CMK (cell line): ENCODE measurements at regions not wholly inside any gene's neighbourhood (a gene's known extent, or its start where the extent isn't known, plus 50 kb on each side); places are given as distances from the start of the nearest gene placed in this dataset.

ENCODE experiments used
- DNase-seq: peaks from one replicate; pipeline ENCODE4 v3.0.0-alpha.2; 2010; ENCODE audit warnings: low read depth

- no peak for DNase-seq
Measured at GRCh38 chr18:79579807-79580497, 99.7 kb upstream of the CTDP1 start.

GRCh38 chr18:79580498-79581171 is 99.0 kb upstream of the CTDP1 start:
- no peak for DNase-seq

GRCh38 chr18:79581406-79581805 is 98.2 kb upstream of the CTDP1 start:
- DNase-seq, result no peak

GRCh38 chr18:79581911-79582310 is 97.7 kb upstream of the CTDP1 start:
- DNase-seq, result no peak

DNA sequence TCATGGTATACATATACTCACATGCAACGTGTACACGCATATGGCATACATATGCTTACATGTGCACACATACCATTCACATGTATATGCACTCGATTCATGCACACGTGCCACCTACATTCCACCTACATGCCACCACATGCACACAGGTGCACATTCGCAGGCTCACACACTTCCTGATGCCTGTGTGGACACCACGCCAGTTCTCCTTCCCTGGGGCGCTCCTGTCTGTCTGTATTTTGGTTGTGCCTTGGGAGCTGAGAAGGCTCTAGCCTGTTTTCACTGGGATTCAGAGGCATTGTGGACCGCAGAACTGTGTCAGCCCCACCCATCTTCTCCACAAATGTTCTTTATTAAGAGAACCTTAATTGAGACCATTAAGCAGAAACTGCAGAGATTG is 96.6 kb upstream of the CTDP1 start:
- no peak for DNase-seq

DNA sequence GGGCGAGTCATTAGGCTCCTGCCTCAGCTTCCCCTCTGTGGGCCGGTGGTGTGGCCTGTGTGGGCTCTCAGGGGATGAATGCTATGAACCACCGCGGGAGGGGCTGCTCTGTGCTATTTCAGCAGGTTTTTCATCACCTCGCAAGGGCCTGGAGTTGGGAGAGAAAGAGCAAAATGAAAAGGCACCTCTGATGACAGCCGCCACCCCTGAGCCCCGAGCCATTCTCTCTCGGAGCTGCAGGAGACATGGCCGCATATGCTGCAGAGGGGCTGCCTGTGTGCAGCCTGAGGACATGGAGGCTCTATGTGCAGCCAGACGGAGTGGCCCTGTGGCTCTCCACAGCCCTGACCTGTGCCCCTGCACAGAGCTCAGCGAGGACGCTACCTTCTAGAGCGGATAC is 96.2 kb upstream of the CTDP1 start:
- DNase-seq, result no peak

DNA sequence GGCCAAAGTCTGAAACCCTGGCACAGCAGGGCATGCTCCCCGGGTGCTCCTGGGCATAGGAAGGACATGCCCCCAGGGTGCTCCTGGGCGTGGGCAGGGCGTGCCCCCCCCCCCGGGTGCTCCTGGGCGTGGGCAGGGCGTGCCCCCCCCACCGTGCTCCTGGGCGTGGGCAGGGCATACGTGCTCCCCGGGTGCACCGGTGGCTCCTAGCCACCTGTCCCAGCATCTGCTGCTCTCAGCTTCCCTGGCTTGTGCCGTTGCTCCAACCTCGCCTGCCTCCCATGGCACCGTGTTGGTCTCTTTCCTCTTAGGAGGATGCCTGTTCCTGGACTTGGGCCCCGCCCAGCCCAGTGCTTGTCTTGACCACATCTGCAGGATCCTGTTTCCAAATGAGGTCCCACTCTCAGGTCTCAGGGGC is 95.6 kb upstream of the CTDP1 start:
- DNase-seq, result no peak

DNA sequence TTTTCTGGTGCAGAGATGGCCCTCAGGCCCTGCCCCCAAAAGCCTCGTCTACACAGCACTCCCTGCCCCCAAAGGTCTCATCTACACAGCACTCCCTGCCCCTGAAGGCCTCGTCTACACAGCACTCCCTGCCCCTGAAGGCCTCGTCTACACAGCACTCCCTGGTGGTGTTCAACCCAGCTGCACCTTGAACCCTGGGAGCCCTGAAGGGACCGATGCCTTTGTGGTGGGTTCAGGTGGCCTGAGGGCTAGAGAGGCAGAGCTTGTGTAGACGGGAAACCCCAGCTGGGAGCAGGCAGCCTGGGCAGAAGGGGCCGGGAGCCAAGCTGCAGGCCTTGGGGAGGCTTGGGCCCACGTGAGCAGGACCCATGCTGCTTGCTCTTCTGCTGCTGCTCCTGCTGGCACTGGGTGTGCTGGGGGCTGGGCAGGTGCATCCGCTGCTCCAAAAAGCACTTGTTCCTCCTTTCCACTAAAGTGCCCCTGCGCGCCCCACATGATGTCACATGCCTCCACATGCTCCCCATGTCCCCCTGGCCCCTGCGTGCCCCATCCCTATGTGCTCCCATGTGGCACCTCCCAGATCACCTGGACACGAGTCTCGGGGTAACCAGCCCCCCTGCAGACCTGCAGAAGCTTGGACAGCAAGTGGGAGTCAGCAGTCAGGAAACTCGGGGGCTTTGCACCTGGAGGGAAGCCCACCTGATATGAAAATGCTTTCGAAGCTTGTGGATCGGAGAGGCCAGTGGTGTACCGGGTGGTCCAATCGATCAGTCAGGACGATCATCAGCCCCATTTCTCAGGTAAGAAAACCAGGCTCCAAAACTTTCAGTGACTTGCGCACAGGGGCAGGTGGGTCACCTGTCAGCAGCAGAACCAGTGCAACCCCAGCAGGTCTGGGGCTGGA is 94.9 kb upstream of the CTDP1 start:
- DNase-seq, result no peak

DNA sequence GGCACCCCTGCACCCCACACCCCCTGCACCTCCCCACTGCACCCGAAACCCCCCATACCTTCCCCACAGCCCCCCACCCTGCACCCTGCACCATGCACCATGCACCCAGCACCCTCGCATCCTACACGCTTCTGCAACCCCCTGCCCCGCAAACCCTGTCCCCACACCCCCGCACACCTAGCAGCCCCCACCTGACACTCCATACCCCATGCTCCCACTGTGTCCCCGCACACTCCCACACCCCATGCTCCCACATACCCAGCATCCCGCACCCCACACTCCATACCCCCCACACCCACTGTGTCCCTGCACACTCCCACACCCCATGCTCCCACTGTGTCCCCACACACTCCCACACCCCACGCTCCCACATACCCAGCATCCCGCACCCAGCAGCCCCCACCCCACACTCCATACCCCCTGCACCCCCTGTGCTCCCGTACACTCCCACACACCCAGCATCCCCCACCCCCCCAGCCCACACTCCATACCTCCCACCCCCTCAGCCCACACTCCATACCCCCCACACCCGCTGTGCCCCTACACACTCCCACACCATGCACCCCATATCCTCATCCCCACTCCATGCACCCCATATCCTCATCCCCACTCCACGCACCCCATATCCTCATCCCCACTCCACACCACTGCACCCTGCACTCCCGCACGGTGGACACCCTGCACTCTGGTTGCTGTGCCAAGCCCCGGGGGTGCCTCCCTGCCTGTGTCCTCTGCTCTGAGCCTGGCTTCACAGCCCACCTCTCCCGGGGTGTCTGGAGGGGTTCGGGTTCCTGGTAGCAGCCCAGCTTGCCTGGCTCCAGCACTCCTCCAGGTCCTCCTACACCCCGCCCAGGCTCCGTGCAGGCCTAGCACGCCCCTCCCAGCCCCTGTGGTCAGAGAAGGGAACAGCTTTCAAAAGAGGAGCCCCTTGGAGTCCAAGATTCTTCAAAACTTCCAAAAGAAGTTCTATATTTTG is 93.9 kb upstream of the CTDP1 start:
- DNase-seq, result no peak

GRCh38 chr18:79586436-79587225 is 93.0 kb upstream of the CTDP1 start:
- no peak for DNase-seq

DNA sequence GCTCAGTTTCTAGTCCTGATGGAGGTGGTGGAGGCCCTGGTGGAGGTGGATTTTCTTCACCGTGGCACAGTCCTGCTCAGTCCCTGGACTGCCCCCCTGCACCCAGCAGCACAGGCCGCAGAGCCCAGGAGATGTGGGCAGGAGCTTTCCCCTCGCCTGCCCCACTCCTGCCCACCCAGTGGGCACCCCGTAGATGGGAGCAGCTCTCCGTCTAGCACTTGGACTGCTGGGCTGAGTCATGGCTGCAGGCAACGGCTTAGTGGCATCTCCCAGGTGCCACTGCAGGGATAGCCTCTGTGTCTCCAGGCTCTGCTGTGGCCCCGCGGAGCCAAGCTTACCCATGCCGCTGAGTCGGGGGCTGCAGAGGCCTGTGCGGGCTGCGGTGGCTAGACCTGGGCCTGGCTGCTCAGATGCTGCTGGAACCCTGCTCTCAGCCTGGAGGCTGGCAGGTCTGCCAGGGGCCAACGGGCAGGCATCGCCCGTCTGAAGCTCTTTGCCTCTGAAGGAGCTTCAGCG is 92.3 kb upstream of the CTDP1 start:
- no peak for DNase-seq

DNA sequence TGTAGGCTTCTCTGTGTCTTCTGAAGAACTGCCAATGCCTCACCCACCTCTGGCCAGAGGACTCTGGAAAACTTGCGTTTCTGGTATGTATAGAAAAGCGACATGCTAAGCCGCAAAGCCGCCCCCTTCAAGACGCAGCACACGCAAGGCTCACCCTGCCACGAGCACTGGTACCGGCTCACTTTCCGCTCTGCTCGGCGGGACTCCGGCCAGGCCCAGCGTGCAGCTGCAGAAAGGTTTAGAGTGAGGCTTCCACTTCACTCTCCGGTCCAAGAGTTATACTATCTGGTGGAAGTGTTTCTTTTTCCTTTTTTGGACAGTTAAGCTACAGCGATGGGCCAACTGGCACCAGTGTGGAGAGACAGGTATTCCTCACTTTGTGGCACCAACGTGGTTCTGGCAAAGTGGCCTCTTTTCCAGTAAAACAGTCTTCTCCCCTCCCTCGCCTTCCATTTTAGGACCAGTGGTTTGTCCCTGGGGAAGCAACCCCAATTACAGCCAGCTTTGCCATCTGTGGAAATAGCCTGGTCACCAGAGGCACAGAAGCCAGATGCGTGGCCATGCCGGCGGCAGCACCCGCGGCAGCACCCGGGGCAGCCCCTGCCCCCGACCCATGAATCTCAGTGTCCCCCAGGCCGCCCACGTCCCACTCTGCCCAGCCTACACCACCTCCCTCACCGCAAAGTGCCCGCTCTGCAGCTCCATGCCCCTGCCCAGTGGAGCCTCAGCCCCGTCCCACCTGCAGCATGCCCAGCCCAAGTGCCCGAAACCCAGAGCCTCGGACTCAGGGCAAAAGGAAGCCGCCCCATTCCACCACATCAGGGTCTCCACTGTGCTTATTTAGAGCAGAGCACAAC is 91.6 kb upstream of the CTDP1 start:
- DNase-seq, result no peak

GRCh38 chr18:79588636-79589481 is 90.7 kb upstream of the CTDP1 start:
- no peak for DNase-seq

DNA sequence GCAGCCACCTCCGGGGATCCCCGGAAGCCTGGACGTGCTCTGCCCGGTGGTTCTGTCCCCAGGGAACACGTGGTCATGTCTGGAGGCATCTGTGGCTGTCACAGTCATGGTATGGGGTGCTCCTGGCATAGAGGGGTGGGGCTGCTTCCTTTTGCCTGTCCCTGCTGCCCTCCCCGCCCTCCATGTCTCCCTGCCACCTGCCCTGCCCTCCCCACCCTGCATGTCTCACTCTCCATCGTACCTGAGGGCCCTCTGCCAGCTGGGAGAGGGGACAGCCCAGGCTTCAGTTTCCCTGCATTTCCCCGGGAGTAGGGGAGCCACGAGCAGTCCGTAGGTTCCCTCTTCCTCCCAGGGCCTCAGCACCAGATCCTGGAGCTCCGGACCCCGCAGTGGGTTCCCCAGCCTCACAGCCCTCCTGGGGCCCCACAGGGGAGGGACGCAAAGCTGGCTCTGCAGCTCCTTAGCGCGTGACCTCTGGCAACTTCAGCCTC is 90.0 kb upstream of the CTDP1 start:
- no peak for DNase-seq

- no peak for DNase-seq
Measured at GRCh38 chr18:79590191-79591031, 89.2 kb upstream of the CTDP1 start.

- DNase-seq, result no peak
Measured at GRCh38 chr18:79591032-79591308, 88.6 kb upstream of the CTDP1 start.

GRCh38 chr18:79592684-79593083 is 86.9 kb upstream of the CTDP1 start:
- peak; percentile 33 for DNase-seq

GRCh38 chr18:79595876-79596374 is 83.7 kb upstream of the CTDP1 start:
- DNase-seq, result no peak
